SU-DHL-6 (cell line): ENCODE measurements at regions not wholly inside any gene's neighbourhood (a gene's known extent, or its start where the extent isn't known, plus 50 kb on each side); places are given as distances from the start of the nearest gene placed in this dataset.
"Not testable (repeated sequence)": the region's sequence is repeated elsewhere in the genome, so short reads cannot be mapped to it uniquely, and the experiment has no call there.

ENCODE experiments used
- CTCF ChIP-seq: fragments of 200-600 bp; sonication (generic); IDR thresholded peaks from one replicate; pipeline ENCODE4 v1.5.1; 2017; ENCODE audit warnings: antibody characterized with exemption, mild to moderate bottlenecking, low read length, moderate library complexity; ENCODE audit not compliant: insufficient read depth, poor library complexity, severe bottlenecking
- EZH2phosphoT487 ChIP-seq: fragments of 200-600 bp; sonication (generic), shearing (Covaris generic); conservative IDR thresholded peaks from 2 replicates; pipeline ENCODE4 v1.6.1; 2018; ENCODE audit warnings: mild to moderate bottlenecking, antibody characterized with exemption, low read length, moderate library complexity, mixed read lengths

GRCh38 chr2:208921358-208921757 lies 502.5 kb upstream of the MAP2 start:
- TF ChIP-seq CTCF, EZH2phosphoT487: not testable (repeated sequence)
